Epithelial cell of esophagus (primary cell): ENCODE measurements at regions not wholly inside any gene's neighbourhood (a gene's known extent, or its start where the extent isn't known, plus 50 kb on each side); places are given as distances from the start of the nearest gene placed in this dataset.

Experiments used
- DNase-seq: peaks from one replicate; pipeline ENCODE4 v3.0.0; 2010; ENCODE audit warnings: low read depth
- H3K4me3 ChIP-seq: 2 replicates; pipeline ENCODE4 v1.5.1; 2011; ENCODE audit warnings: mild to moderate bottlenecking, low read length, control low read depth
- CTCF ChIP-seq: IDR thresholded peaks from 2 replicates; pipeline ENCODE4 v1.5.1; 2011; ENCODE audit warnings: low read depth, mild to moderate bottlenecking, low read length, control low read depth, inconsistent platforms; ENCODE audit not compliant: insufficient read depth; ENCODE audit errors: missing control alignments

DNA sequence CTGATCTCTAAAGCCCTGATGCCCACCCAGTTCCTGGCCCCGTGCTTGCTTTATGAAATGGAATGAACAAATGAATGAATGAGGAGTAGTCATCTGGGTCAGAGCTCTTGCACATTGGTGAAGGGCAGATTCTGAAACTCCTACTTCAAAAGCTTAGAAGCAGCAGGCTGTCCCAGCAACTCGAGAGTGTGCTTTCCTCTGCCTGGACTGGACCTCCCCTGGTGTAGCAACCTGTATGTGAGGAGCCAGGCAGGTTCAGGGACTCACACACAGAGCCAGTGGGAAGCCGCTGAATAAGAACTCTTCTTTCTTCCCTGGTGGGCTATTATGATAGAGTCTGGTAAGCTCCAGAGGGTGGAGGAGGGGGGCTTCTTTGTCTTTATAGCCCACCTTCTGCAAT lies 396.4 kb downstream of the CDK5RAP2 start:
- DNase-seq: no peak
- no peak overlapping the region for H3K4me3 ChIP-seq
- no peak for TF ChIP-seq CTCF

- H3K4me3 ChIP-seq: no peak overlapping the region
- DNase-seq: no peak
- TF ChIP-seq CTCF: no peak
These were observed 398.0 kb downstream of the CDK5RAP2 start for GRCh38 chr9:120182011-120182410.

DNA sequence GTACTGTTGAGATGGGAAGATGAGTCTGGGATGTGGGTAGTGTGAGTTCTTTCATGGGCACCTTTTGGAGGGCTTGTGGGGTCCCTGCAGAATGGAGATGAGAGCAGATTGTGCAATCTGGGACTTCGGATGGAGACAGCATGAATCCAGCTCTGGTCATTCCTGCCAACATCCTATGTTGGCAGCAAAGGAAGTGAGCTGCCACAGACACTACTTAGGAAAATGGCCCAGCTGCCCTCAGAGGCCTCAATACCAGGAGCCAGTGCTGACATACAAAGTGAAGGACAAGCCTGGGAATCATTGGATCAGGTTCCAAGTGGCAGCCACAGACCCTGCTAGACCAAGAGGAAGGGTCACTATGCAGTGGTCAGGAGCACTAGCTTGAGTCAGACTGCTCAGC lies 402.8 kb downstream of the CDK5RAP2 start:
- TF ChIP-seq CTCF: no peak
- no peak for DNase-seq
- no peak overlapping the region for H3K4me3 ChIP-seq

DNA sequence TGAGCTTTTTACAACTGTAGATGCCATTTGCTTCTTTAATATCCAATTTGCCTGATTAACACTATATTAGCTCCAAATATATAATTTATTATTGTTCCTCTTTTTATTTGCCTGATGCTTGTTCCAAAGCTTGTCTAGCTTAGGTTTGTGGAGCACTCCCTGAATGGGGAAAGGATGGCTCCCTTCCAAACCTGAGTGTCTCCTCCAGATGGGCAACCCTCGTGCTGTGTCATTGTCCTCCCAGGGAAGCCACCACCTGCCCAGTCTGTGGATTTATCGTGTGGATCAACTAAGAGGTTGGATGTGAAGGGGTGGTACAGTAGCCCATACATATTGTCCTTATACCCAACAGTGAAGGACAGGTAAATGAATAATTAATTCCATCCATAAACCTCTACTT lies 404.9 kb downstream of the CDK5RAP2 start:
- no peak overlapping the region for H3K4me3 ChIP-seq
- no peak for TF ChIP-seq CTCF
- DNase-seq: no peak

GRCh38 chr9:120161776-120162175 lies 418.2 kb downstream of the CDK5RAP2 start:
- TF ChIP-seq CTCF: no peak
- no peak overlapping the region for H3K4me3 ChIP-seq

GRCh38 chr9:120158221-120158620 lies 421.7 kb downstream of the CDK5RAP2 start:
- H3K4me3 ChIP-seq: no peak overlapping the region
- TF ChIP-seq CTCF: no peak
- DNase-seq: no peak

More at GRCh38 chr9:120161776-120162175, 418.2 kb downstream of the CDK5RAP2 start:
- DNase-seq: no peak

GRCh38 chr9:120156376-120156775 lies 423.6 kb downstream of the CDK5RAP2 start:
- no peak for DNase-seq
- no peak overlapping the region for H3K4me3 ChIP-seq
- TF ChIP-seq CTCF: no peak
